ENCODE measurements at regions not wholly inside any gene's neighbourhood (a gene's known extent, or its start where the extent isn't known, plus 50 kb on each side); places are given as distances from the start of the nearest gene placed in this dataset.

GRCh38 chr1:228824366-228824765 lies 89.1 kb downstream of the RHOU start:
- Histone ChIP-seq H3K36me3 (ENCODE audit: control insufficient read depth in 4 of 4, insufficient read depth in 4 of 4, low read length in 3 of 4) (no peaks in the 10 kb centered on the region), H3K9me3 (ENCODE audit: control extremely low read depth in 1 of 5, control insufficient read depth in 4 of 5, insufficient read depth in 2 of 5, low read depth in 1 of 5, low read length in 4 of 5) (no peaks in the 10 kb centered on the region), H3K4me1 (ENCODE audit: control extremely low read depth in 1 of 4, control insufficient read depth in 4 of 4, insufficient read depth in 4 of 4, low read length in 3 of 4) (peaks cover 0 to 12% (median 7%) of the 10 kb centered on the region in 4 experiments), H3K27me3 (replicated peaks in 2 of 5; ENCODE audit: control insufficient read depth in 4 of 5, insufficient read depth in 5 of 5, low read length in 4 of 5) (peaks cover 0 to 13% (median 0%) of the 10 kb centered on the region in 5 experiments), H3K4me3 (ENCODE audit: control insufficient read depth in 1 of 7, extremely low read depth in 1 of 7, insufficient read depth in 4 of 7, low read depth in 2 of 7, low read length in 6 of 7) (no peak overlapping the region), H3K27ac (ENCODE audit: insufficient read depth in 1 of 2, low read depth in 1 of 2, low read length in 2 of 2, poor library complexity in 1 of 2, severe bottlenecking in 2 of 2) (no peak overlapping the region)
- no peak for DNase-seq
- CTCF ChIA-PET: no interaction called here
- POLR2A ChIA-PET: no interaction called here
- WGBS (ENCODE audit: insufficient coverage): no CpG with 5 or more reads among the region's 7 CpGs

- CTCF ChIA-PET: no interaction called here
- Histone ChIP-seq H3K27ac (ENCODE audit: insufficient read depth in 1 of 2, low read depth in 1 of 2, low read length in 2 of 2, poor library complexity in 1 of 2, severe bottlenecking in 2 of 2) (no peak overlapping the region), H3K4me3 (ENCODE audit: control insufficient read depth in 1 of 7, extremely low read depth in 1 of 7, insufficient read depth in 4 of 7, low read depth in 2 of 7, low read length in 6 of 7) (no peak overlapping the region), H3K9me3 (ENCODE audit: control extremely low read depth in 1 of 5, control insufficient read depth in 4 of 5, insufficient read depth in 2 of 5, low read depth in 1 of 5, low read length in 4 of 5) (no peaks in the 10 kb centered on the region), H3K4me1 (ENCODE audit: control extremely low read depth in 1 of 4, control insufficient read depth in 4 of 4, insufficient read depth in 4 of 4, low read length in 3 of 4) (peaks cover 0 to 12% (median 7%) of the 10 kb centered on the region in 4 experiments), H3K27me3 (replicated peaks in 2 of 5; ENCODE audit: control insufficient read depth in 4 of 5, insufficient read depth in 5 of 5, low read length in 4 of 5) (peaks cover 0 to 13% (median 2%) of the 10 kb centered on the region in 5 experiments), H3K36me3 (ENCODE audit: control insufficient read depth in 4 of 4, insufficient read depth in 4 of 4, low read length in 3 of 4) (no peaks in the 10 kb centered on the region)
- POLR2A ChIA-PET: no interaction called here
- DNase-seq: no peak
Measured at GRCh38 chr1:228825041-228825440, 89.8 kb downstream of the RHOU start.

GRCh38 chr1:228825840-228826484 lies 90.7 kb downstream of the RHOU start:
- POLR2A ChIA-PET: interaction anchor here (0.6 kb wide), 1 partner anchor 50 kb away, joined by 3 read pairs; no protein-coding TSS in a partner anchor
- peaks cover 0 to 14% (median 7%) of the 10 kb centered on the region in 4 experiments for H3K4me1 ChIP-seq (ENCODE audit: control extremely low read depth in 1 of 4, control insufficient read depth in 4 of 4, insufficient read depth in 4 of 4, low read length in 3 of 4)
- whole genome bisulfite sequencing (ENCODE audit: insufficient coverage): 33% methylated on average over 3 of the region's 5 CpGs
- no peak overlapping the region for H3K4me3 ChIP-seq (ENCODE audit: control insufficient read depth in 1 of 7, extremely low read depth in 1 of 7, insufficient read depth in 4 of 7, low read depth in 2 of 7, low read length in 6 of 7)
- DNase-seq: peak in 1 of 3 donors; percentile 26
- H3K27me3 ChIP-seq (replicated peaks in 2 of 5; ENCODE audit: control insufficient read depth in 4 of 5, insufficient read depth in 5 of 5, low read length in 4 of 5): peaks cover 0 to 14% (median 2%) of the 10 kb centered on the region in 5 experiments
- CTCF ChIA-PET: no interaction called here
- H3K36me3 ChIP-seq (ENCODE audit: control insufficient read depth in 4 of 4, insufficient read depth in 4 of 4, low read length in 3 of 4): no peaks in the 10 kb centered on the region
- no peaks in the 10 kb centered on the region for H3K9me3 ChIP-seq (ENCODE audit: control extremely low read depth in 1 of 5, control insufficient read depth in 4 of 5, insufficient read depth in 2 of 5, low read depth in 1 of 5, low read length in 4 of 5)
- no peak overlapping the region for H3K27ac ChIP-seq (ENCODE audit: insufficient read depth in 1 of 2, low read depth in 1 of 2, low read length in 2 of 2, poor library complexity in 1 of 2, severe bottlenecking in 2 of 2)

- no peaks in the 10 kb centered on the region for H3K9me3 ChIP-seq (ENCODE audit: control extremely low read depth in 1 of 5, control insufficient read depth in 4 of 5, insufficient read depth in 2 of 5, low read depth in 1 of 5, low read length in 4 of 5)
- no peak for DNase-seq
- no peak overlapping the region for H3K27ac ChIP-seq (ENCODE audit: insufficient read depth in 1 of 2, low read depth in 1 of 2, low read length in 2 of 2, poor library complexity in 1 of 2, severe bottlenecking in 2 of 2)
- no CpG with 5 or more reads among the region's 3 CpGs for WGBS (ENCODE audit: insufficient coverage)
- no peaks in the 10 kb centered on the region for H3K36me3 ChIP-seq (ENCODE audit: control insufficient read depth in 4 of 4, insufficient read depth in 4 of 4, low read length in 3 of 4)
- peaks cover 0 to 14% (median 2%) of the 10 kb centered on the region in 5 experiments for H3K27me3 ChIP-seq (replicated peaks in 2 of 5; ENCODE audit: control insufficient read depth in 4 of 5, insufficient read depth in 5 of 5, low read length in 4 of 5)
- peaks cover 0 to 17% (median 7%) of the 10 kb centered on the region in 4 experiments for H3K4me1 ChIP-seq (ENCODE audit: control extremely low read depth in 1 of 4, control insufficient read depth in 4 of 4, insufficient read depth in 4 of 4, low read length in 3 of 4)
- H3K4me3 ChIP-seq (ENCODE audit: control insufficient read depth in 1 of 7, extremely low read depth in 1 of 7, insufficient read depth in 4 of 7, low read depth in 2 of 7, low read length in 6 of 7): no peak overlapping the region
- CTCF ChIA-PET: interaction anchor here (1.0 kb wide), 1 partner anchor 9 kb away, joined by 3 read pairs; no protein-coding TSS in a partner anchor
- POLR2A ChIA-PET: interaction anchor here (0.6 kb wide), 1 partner anchor 320 kb away, joined by 4 read pairs; no protein-coding TSS in a partner anchor
Measured at GRCh38 chr1:228827019-228827418, 91.7 kb downstream of the RHOU start.

- no peaks in the 10 kb centered on the region for H3K9me3 ChIP-seq (ENCODE audit: control extremely low read depth in 1 of 5, control insufficient read depth in 4 of 5, insufficient read depth in 2 of 5, low read depth in 1 of 5, low read length in 4 of 5)
- no peak overlapping the region for H3K4me3 ChIP-seq (ENCODE audit: control insufficient read depth in 1 of 7, extremely low read depth in 1 of 7, insufficient read depth in 4 of 7, low read depth in 2 of 7, low read length in 6 of 7)
- peaks cover 0 to 17% (median 7%) of the 10 kb centered on the region in 4 experiments for H3K4me1 ChIP-seq (ENCODE audit: control extremely low read depth in 1 of 4, control insufficient read depth in 4 of 4, insufficient read depth in 4 of 4, low read length in 3 of 4)
- no peak overlapping the region for H3K27ac ChIP-seq (ENCODE audit: insufficient read depth in 1 of 2, low read depth in 1 of 2, low read length in 2 of 2, poor library complexity in 1 of 2, severe bottlenecking in 2 of 2)
- peaks cover 0 to 12% (median 2%) of the 10 kb centered on the region in 5 experiments for H3K27me3 ChIP-seq (replicated peaks in 2 of 5; ENCODE audit: control insufficient read depth in 4 of 5, insufficient read depth in 5 of 5, low read length in 4 of 5)
- CTCF ChIA-PET: interaction anchor here (0.8 to 1.0 kb wide), 2 partner anchors 10 to 90 kb away, joined by 3 read pairs; no protein-coding TSS in a partner anchor
- H3K36me3 ChIP-seq (ENCODE audit: control insufficient read depth in 4 of 4, insufficient read depth in 4 of 4, low read length in 3 of 4): no peaks in the 10 kb centered on the region
- POLR2A ChIA-PET: no interaction called here
- no peak for DNase-seq
Measured at GRCh38 chr1:228828151-228828550, 92.9 kb downstream of the RHOU start.

GRCh38 chr1:228830185-228830953 lies 95.1 kb downstream of the RHOU start:
- no peaks in the 10 kb centered on the region for H3K9me3 ChIP-seq (ENCODE audit: control extremely low read depth in 1 of 5, control insufficient read depth in 4 of 5, insufficient read depth in 2 of 5, low read depth in 1 of 5, low read length in 4 of 5)
- peaks cover 0 to 11% (median 2%) of the 10 kb centered on the region in 5 experiments for H3K27me3 ChIP-seq (replicated peaks in 2 of 5; ENCODE audit: control insufficient read depth in 4 of 5, insufficient read depth in 5 of 5, low read length in 4 of 5)
- H3K36me3 ChIP-seq (ENCODE audit: control insufficient read depth in 4 of 4, insufficient read depth in 4 of 4, low read length in 3 of 4): no peaks in the 10 kb centered on the region
- no peak overlapping the region for H3K27ac ChIP-seq (ENCODE audit: insufficient read depth in 1 of 2, low read depth in 1 of 2, low read length in 2 of 2, poor library complexity in 1 of 2, severe bottlenecking in 2 of 2)
- ChIA-PET POLR2A (interaction anchor here (0.7 kb wide), 1 partner anchor 11 kb away, joined by 3 read pairs; no protein-coding TSS in a partner anchor), CTCF (no interaction called here)
- peaks cover 0 to 17% (median 7%) of the 10 kb centered on the region in 4 experiments for H3K4me1 ChIP-seq (ENCODE audit: control extremely low read depth in 1 of 4, control insufficient read depth in 4 of 4, insufficient read depth in 4 of 4, low read length in 3 of 4)
- no peak overlapping the region for H3K4me3 ChIP-seq (ENCODE audit: control insufficient read depth in 1 of 7, extremely low read depth in 1 of 7, insufficient read depth in 4 of 7, low read depth in 2 of 7, low read length in 6 of 7)
- 89% methylated on average over 14 of the region's 14 CpGs for WGBS (ENCODE audit: insufficient coverage)
- no peak for DNase-seq
